Activated CD8-positive, alpha-beta memory T cell treated with anti-CD3 and anti-CD28 coated beads, Interleukin-2, amount 50 U/mL, for 1 hour (primary cell): ENCODE measurements at regions not wholly inside any gene's neighbourhood (a gene's known extent, or its start where the extent isn't known, plus 50 kb on each side); places are given as distances from the start of the nearest gene placed in this dataset.

ENCODE experiments used
- DNase-seq: peaks from one replicate; pipeline ENCODE4 v3.0.0-alpha.2; 2020; ENCODE audit errors: extremely low read depth

GRCh38 chr14:76948976-76949375 lies 79.5 kb downstream of the IRF2BPL start:
- DNase-seq = no peak

DNA sequence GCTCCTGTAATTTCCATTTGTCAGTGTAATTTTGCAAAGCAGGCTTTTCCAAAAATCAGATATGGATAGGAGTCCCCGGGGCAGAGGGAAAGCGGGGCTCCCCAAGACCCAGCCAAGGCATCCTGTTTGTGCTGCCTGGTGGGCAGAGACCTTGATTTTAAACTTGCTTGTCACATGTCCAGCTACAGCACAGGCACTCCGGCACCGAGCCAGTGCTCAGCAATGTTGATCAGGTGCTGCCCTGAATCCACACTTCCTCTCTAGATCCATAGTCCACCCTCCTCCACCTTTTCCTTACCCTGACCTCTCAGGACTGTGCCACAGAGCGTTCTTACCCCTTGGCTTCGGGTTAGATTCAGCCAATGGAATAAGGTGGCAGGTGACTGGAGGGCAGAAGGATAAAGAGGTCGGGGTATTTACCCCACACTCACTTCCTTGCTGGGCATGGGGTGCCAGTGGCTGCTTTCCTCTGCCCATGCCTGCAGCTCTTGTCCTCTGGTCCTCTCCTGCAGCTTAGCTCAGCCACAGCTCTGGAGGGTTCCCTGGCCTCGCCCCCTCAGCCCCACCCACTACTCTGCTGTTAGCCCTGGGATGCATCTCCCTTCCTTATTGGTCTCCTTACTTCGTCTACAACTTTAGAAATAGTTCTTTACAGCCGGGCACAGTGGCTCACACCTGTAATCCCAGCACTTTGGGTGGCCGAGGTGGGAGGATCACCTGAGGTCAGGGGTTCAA lies 80.1 kb downstream of the IRF2BPL start:
- DNase-seq = no peak

GRCh38 chr14:76947838-76948184 lies 80.7 kb downstream of the IRF2BPL start:
- DNase-seq = no peak

DNA sequence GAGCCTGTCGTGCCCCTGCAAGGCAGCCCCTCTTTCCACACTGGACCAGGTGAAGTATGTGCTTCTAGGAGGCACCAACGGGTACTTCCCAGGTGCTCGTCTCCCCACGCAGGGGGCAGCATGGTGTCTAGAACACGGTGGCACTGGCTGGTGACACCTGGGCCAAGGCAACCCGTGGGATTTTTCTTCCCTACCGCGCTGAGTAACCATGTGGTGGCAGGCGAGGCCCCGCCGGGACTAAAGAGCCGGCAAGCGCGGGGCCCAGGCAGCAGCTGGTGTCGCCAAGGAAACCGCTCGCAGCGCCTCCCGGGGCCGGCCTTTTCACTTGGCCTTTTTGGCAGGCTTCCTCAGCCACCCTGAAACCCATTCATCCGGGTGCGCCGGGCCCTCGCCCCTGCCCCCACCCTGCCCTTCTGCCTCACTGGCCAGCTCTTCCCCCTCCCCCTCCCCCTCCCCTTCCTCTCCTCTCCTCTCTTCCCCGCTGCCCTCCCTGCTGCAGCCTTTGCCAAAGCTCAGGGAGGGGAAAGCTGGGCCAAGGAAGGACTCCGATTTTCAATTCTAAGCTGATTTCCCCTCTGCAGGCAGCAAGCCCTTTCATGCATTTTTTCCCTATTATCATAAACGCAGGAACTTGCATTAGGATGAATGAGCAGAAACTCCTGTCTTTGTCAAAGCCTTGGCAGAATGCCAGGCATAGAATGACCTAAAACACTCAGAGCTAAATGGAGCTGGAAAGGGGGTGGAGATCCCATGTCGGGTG lies 81.2 kb downstream of the IRF2BPL start:
- peak; percentile 59 for DNase-seq

- no peak for DNase-seq
Measured at GRCh38 chr14:76946753-76947077, 81.8 kb downstream of the IRF2BPL start.

- no peak for DNase-seq
Measured at GRCh38 chr14:76943072-76943471, 85.4 kb downstream of the IRF2BPL start.

DNA sequence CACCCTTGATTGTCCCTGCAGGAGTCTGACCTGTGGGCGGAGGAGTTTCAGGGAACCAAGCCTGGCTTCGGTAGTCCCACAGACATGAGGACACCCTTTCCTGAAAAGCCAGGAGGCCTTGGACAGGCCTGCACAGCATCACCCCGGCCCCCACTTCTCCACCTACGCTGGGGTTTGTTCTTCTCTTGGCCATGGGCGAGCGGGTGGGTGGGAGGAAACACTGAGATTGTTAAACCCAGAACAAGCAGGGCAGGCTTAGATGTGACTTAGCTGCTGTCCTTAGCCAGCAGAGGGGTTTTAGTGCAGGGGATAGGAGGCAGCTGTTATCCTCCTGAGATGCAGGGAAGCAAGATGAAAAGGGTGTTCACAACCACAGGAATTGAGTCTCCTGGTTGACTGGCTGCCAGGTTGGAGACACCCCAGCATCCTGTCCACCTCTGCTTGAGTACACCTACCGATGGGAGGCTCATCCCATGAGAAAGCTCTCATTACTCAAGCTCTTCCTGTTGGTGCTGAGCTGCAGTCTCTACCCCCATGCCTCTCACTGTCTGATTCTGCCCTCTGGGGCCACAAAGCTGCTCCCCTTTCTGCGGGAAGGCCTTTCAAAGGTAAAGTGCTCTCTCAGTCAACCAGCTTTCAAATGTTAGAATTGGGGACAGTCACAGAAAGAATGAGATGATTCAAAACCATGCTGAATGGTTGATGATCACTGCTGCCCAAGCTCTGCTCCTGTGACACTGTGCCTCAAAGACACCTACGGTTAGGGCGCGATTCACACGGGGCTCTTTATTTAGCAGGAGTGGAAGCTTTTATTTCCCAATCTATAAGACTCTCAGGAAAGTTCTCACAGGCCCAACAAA lies 86.3 kb downstream of the IRF2BPL start:
- no peak for DNase-seq

GRCh38 chr14:76941544-76941943 lies 87.0 kb downstream of the IRF2BPL start:
- no peak for DNase-seq

DNA sequence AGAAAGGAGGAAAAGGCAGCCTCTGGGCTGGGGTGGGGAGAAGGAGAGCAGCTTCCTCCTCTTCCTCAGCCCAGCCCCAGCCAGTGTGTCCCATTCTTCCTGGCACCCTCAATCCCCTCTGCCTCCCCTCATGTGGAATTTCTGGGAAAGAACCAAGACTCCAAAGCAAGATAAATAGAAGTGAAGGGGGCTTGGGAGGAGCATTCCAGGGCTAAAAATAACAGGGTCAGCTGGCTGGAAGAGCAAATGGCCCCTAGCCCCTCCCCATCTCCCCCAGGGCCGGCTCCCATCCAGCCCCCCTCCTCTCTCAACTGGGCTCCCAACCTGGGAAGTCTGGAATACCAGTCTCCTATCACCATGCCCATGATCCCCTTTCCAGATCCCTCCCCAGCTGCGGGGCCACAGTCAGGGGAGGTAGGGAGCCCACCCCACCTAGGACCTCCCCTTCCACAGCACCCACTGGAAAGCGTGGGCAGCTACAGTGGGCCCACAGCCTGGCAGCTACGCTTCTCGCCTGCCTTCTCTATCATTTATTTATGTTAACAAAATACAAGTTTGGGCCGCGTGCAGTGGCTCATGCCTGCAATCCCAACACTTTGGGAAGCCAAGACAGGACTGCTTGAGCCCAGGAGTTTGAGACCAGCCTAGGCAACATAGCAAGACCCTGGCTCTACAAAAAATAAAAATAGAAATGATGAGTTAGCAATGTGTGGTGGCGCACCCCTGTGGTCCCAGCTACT lies 88.3 kb downstream of the IRF2BPL start:
- no peak for DNase-seq

DNA sequence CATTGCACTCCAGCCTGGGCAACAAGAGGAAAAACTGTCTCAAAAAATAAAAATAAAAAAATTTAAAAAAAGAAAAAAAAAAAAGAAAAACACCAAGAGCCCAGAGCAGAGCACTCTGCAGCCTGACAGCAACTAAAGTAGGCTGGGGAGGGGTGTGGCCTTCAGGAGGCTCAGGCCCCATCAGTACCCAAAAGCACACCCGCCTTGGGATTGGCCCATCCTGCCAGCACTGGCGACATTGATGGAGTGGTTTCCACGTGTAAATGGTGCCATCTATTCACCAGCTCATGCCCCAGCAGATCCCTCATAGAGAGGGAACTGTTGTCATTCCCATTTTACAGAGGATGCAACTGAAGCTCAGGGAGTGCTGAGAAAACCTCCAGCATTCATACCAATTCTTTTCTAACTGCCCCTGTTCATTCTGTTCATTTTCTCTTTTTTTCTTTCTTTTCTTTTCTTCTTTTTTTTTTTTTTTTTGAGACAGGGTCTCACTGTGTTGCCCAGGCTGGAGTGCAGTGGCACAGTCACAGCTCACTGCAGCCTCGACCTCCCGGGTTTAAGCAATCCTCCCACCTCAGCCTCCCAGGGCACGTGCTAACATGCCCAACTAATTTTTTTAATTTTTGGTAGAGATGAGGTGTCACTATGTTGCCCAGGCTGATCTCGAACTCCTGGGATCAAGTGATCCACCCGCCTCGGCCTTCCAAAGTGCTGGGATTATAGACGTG lies 89.3 kb downstream of the IRF2BPL start:
- DNase-seq = no peak

- DNase-seq = no peak
Measured at GRCh38 chr14:76938092-76938500, 90.4 kb downstream of the IRF2BPL start.

- no peak for DNase-seq
Measured at GRCh38 chr14:76937181-76938091, 91.1 kb downstream of the IRF2BPL start.

- no peak for DNase-seq
Measured at GRCh38 chr14:76936483-76936882, 92.0 kb downstream of the IRF2BPL start.

DNA sequence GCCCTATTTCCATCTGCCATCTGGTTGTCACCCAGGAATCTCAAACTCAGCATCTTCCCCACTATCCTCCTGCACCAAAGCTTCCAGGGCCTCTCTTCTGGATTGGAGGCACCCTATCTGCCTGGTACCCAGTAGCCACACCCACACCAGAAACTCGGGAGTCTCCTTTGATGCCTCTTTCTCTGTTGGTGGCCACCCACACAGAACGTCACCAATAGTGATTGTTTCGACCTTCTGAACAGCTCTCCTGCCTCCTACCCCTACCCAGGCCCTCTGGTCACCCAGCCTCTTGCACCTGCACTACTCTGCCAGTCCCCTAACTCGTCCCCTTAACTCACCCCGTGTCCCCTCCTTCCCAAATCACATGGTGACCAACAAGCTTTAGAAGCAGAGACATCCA lies 95.0 kb downstream of the IRF2BPL start:
- no peak for DNase-seq

GRCh38 chr14:76931631-76932402 lies 96.7 kb downstream of the IRF2BPL start:
- DNase-seq = no peak

GRCh38 chr14:76930549-76930948 lies 98.0 kb downstream of the IRF2BPL start:
- no peak for DNase-seq

DNA sequence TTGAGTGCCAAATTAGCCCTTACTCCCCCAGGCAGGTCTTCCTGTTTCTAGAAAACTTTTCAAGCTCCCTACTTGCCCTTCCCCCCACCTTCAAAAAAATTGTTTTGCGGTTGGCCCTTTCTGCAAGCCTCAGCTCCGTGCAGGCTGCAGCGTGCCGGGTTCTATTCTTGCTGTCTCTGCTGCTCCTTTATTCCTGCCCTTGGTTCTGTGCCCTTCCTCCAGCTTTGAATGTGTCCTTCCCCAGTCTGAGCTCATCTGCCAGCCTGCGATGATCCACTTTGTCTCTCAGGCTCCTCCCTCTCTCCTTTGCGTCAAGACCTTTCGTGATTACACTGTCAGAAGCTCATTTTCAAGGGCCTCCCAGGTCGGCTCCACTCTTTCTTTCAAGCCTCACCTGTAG lies 98.6 kb downstream of the IRF2BPL start:
- peak; percentile 56 for DNase-seq

- no peak for DNase-seq
Measured at GRCh38 chr14:76927971-76928700, 100.4 kb downstream of the IRF2BPL start.
